Keratinocyte (primary cell): ENCODE measurements at regions not wholly inside any gene's neighbourhood (a gene's known extent, or its start where the extent isn't known, plus 50 kb on each side); places are given as distances from the start of the nearest gene placed in this dataset.

Experiments used
- CTCF ChIP-seq, 3 experiments: IDR thresholded peaks in 1 of 3; conservative IDR thresholded peaks in 1 of 3; optimal IDR thresholded peaks in 1 of 3; 2 replicates in 2 of 3; 3 replicates in 1 of 3; pipeline versions ENCODE3 to v1.5.1; 2011; ENCODE audit warnings: low read length in 3 of 3, mild to moderate bottlenecking in 3 of 3, moderate library complexity in 2 of 3, control low read depth in 1 of 3, inconsistent platforms in 1 of 3; ENCODE audit not compliant: insufficient read depth in 2 of 3; ENCODE audit errors: extremely low read depth in 1 of 3
- EZH2 ChIP-seq: IDR thresholded peaks from one replicate; pipeline ENCODE4 v1.6.1; 2012; ENCODE audit warnings: inconsistent platforms, mild to moderate bottlenecking, low read length, moderate library complexity

- TF ChIP-seq CTCF (optimal IDR thresholded peaks at IDR 0.05 in 1 of 3, IDR thresholded peaks at IDR 0.05 in 1 of 3, conservative IDR thresholded peaks at IDR 0.05 in 1 of 3; ENCODE audit: extremely low read depth in 1 of 3, insufficient read depth in 2 of 3, low read length in 3 of 3) (no peak), EZH2 (no peak)
These were observed 65.6 kb downstream of the POM121L12 start for GRCh38 chr7:53101026-53101425.
